Memory B cell (primary cell): ENCODE measurements at regions not wholly inside any gene's neighbourhood (a gene's known extent, or its start where the extent isn't known, plus 50 kb on each side); places are given as distances from the start of the nearest gene placed in this dataset.

Experiments
- ATAC-seq: fragments of 150-1000 bp; cut with Tn5 transposase; 2 replicates; pipeline ENCODE4 v1.10.0; 2021; ENCODE audit warnings: low read depth, mild to moderate bottlenecking, moderate library complexity
- DNase-seq, 2 donors: peaks; one replicate each; pipeline ENCODE4 v3.0.0; 2022; ENCODE audit warnings: low spot score in 2 of 2
- H3K27ac Mint-ChIP-seq: one replicate; pipeline ENCODE4 v1.8.0; 2022; ENCODE audit warnings: mild to moderate bottlenecking, moderate library complexity, mixed read lengths
- H3K27me3 Mint-ChIP-seq: one replicate; pipeline ENCODE4 v1.8.0; 2022; ENCODE audit warnings: mixed read lengths
- H3K36me3 Mint-ChIP-seq: one replicate; pipeline ENCODE4 v1.8.0; 2022; ENCODE audit warnings: mild to moderate bottlenecking, mixed read lengths
- H3K4me1 Mint-ChIP-seq: one replicate; pipeline ENCODE4 v1.8.0; 2022; ENCODE audit warnings: mixed read lengths
- H3K4me3 Mint-ChIP-seq: one replicate; pipeline ENCODE4 v1.8.0; 2022; ENCODE audit warnings: mild to moderate bottlenecking, moderate library complexity, mixed read lengths
- H3K9me3 Mint-ChIP-seq: one replicate; pipeline ENCODE4 v1.8.0; 2022; ENCODE audit warnings: mixed read lengths

GRCh38 chr18:46425511-46425910, 231.5 kb downstream of the LOXHD1 start:
- no peaks in the 10 kb centered on the region for H3K9me3 Mint-ChIP-seq
- no peak for DNase-seq
- no peaks in the 10 kb centered on the region for H3K4me1 Mint-ChIP-seq
- H3K27me3 Mint-ChIP-seq: peaks cover 9% of the 10 kb centered on the region
- no peak for ATAC-seq
- H3K36me3 Mint-ChIP-seq: no peaks in the 10 kb centered on the region
- H3K27ac Mint-ChIP-seq: no peak overlapping the region
- no peak overlapping the region for H3K4me3 Mint-ChIP-seq

GRCh38 chr18:46426021-46426678, 230.9 kb downstream of the LOXHD1 start:
- DNase-seq: no peak
- H3K27ac Mint-ChIP-seq: no peak overlapping the region
- ATAC-seq: no peak

GRCh38 chr18:46426679-46427047, 230.4 kb downstream of the LOXHD1 start:
- DNase-seq: no peak
- H3K36me3 Mint-ChIP-seq: no peaks in the 10 kb centered on the region
- no peak overlapping the region for H3K4me3 Mint-ChIP-seq
- ATAC-seq: no peak
- no peaks in the 10 kb centered on the region for H3K4me1 Mint-ChIP-seq
- H3K27me3 Mint-ChIP-seq: peaks cover 11% of the 10 kb centered on the region
- no peaks in the 10 kb centered on the region for H3K9me3 Mint-ChIP-seq
- no peak overlapping the region for H3K27ac Mint-ChIP-seq

More at GRCh38 chr18:46426021-46426678, 230.9 kb downstream of the LOXHD1 start:
- Mint-ChIP-seq H3K36me3 (no peaks in the 10 kb centered on the region), H3K27me3 (peaks cover 11% of the 10 kb centered on the region), H3K4me3 (no peak overlapping the region), H3K4me1 (no peaks in the 10 kb centered on the region), H3K9me3 (no peaks in the 10 kb centered on the region)
